ENCODE measurements at regions not wholly inside any gene's neighbourhood (a gene's known extent, or its start where the extent isn't known, plus 50 kb on each side); places are given as distances from the start of the nearest gene placed in this dataset.
"Not testable (repeated sequence)": the region's sequence is repeated elsewhere in the genome, so short reads cannot be mapped to it uniquely, and the experiment has no call there.

- no peak for DNase-seq (ENCODE audit: low read depth in 3 of 3)
These were observed 174.3 kb downstream of the CPS1 start for GRCh38 chr2:210730672-210731071.

- DNase-seq (ENCODE audit: low read depth in 3 of 3), result not testable (repeated sequence)
These were observed 190.4 kb downstream of the CPS1 start for GRCh38 chr2:210746826-210747225.

GRCh38 chr2:210752532-210752931, 196.1 kb downstream of the CPS1 start:
- DNase-seq (ENCODE audit: low read depth in 3 of 3), result no peak

GRCh38 chr2:210753386-210753785, 197.0 kb downstream of the CPS1 start:
- DNase-seq (ENCODE audit: low read depth in 3 of 3), result no peak

- DNase-seq (ENCODE audit: low read depth in 3 of 3), result no peak
These were observed 200.5 kb downstream of the CPS1 start for GRCh38 chr2:210756855-210757254.

- DNase-seq (ENCODE audit: low read depth in 3 of 3), result no peak
These were observed 206.5 kb downstream of the CPS1 start for GRCh38 chr2:210762604-210763588.

GRCh38 chr2:210768329-210768910, 212.0 kb downstream of the CPS1 start:
- DNase-seq (ENCODE audit: low read depth in 3 of 3), result no peak

GRCh38 chr2:210776756-210777155, 220.4 kb downstream of the CPS1 start:
- DNase-seq (ENCODE audit: low read depth in 3 of 3), result no peak

GRCh38 chr2:210782222-210782621, 225.8 kb downstream of the CPS1 start:
- DNase-seq (ENCODE audit: low read depth in 3 of 3), result no peak

- DNase-seq (ENCODE audit: low read depth in 3 of 3), result not testable (repeated sequence)
These were observed 231.4 kb downstream of the CPS1 start for GRCh38 chr2:210787831-210788230.

GRCh38 chr2:210792000-210792399, 235.6 kb downstream of the CPS1 start:
- DNase-seq (ENCODE audit: low read depth in 3 of 3), result no peak

- no peak for DNase-seq (ENCODE audit: low read depth in 3 of 3)
These were observed 239.1 kb downstream of the CPS1 start for GRCh38 chr2:210795506-210795905.

- no peak for DNase-seq (ENCODE audit: low read depth in 3 of 3)
These were observed 241.8 kb downstream of the CPS1 start for GRCh38 chr2:210798180-210798579.

GRCh38 chr2:210814251-210815025, 258.0 kb downstream of the CPS1 start:
- no peak for DNase-seq (ENCODE audit: low read depth in 3 of 3)

GRCh38 chr2:210816769-210817168, 260.4 kb downstream of the CPS1 start:
- no peak for DNase-seq (ENCODE audit: low read depth in 3 of 3)

- no peak for DNase-seq (ENCODE audit: low read depth in 3 of 3)
These were observed 262.1 kb downstream of the CPS1 start for GRCh38 chr2:210818473-210818872.

- DNase-seq (ENCODE audit: low read depth in 3 of 3), result no peak
These were observed 277.0 kb downstream of the CPS1 start for GRCh38 chr2:210833403-210833802.

- DNase-seq (ENCODE audit: low read depth in 3 of 3), result no peak
These were observed 282.6 kb downstream of the CPS1 start for GRCh38 chr2:210839034-210839433.

GRCh38 chr2:210839450-210839849, 283.1 kb downstream of the CPS1 start:
- DNase-seq (ENCODE audit: low read depth in 3 of 3), result no peak

GRCh38 chr2:210842896-210843295, 286.5 kb downstream of the CPS1 start:
- no peak for DNase-seq (ENCODE audit: low read depth in 3 of 3)

GRCh38 chr2:210844016-210844415, 287.6 kb downstream of the CPS1 start:
- no peak for DNase-seq (ENCODE audit: low read depth in 3 of 3)

GRCh38 chr2:210859314-210859713, 302.9 kb downstream of the CPS1 start:
- no peak for DNase-seq (ENCODE audit: low read depth in 3 of 3)

All from stimulated activated CD4-positive, alpha-beta T cell treated with anti-CD3 and anti-CD28 coated beads, TNF-alpha, amount 100 ng/mL, for 48 hours (primary cell).